HG03439 (cell line): ENCODE measurements at regions not wholly inside any gene's neighbourhood (a gene's known extent, or its start where the extent isn't known, plus 50 kb on each side); places are given as distances from the start of the nearest gene placed in this dataset.

Source experiments
- ATAC-seq: cut with Tn5 transposase; IDR thresholded peaks from one replicate; pipeline ENCODE4 v1.9.1; 2021; ENCODE audit warnings: mild to moderate bottlenecking, moderate library complexity; ENCODE audit not compliant: unreplicated experiment

GRCh38 chr4:126935801-126936200, 697.0 kb upstream of the INTU start:
- ATAC-seq = no peak

GRCh38 chr4:126937342-126937741, 695.4 kb upstream of the INTU start:
- no peak for ATAC-seq

GRCh38 chr4:126937846-126938422, 694.8 kb upstream of the INTU start:
- ATAC-seq = no peak

- ATAC-seq = no peak
Measured at GRCh38 chr4:126939401-126939800, 693.4 kb upstream of the INTU start.

GRCh38 chr4:126947536-126947935, 685.2 kb upstream of the INTU start:
- ATAC-seq = no peak

GRCh38 chr4:126954537-126955291, 678.0 kb upstream of the INTU start:
- no peak for ATAC-seq

- no peak for ATAC-seq
Measured at GRCh38 chr4:126955292-126956183, 677.2 kb upstream of the INTU start.

- ATAC-seq = no peak
Measured at GRCh38 chr4:126956184-126956897, 676.4 kb upstream of the INTU start.

- ATAC-seq = no peak
Measured at GRCh38 chr4:126957556-126957955, 675.2 kb upstream of the INTU start.

- ATAC-seq = no peak
Measured at GRCh38 chr4:126957987-126958386, 674.8 kb upstream of the INTU start.

GRCh38 chr4:126958482-126958881, 674.3 kb upstream of the INTU start:
- ATAC-seq = no peak

- ATAC-seq = no peak
Measured at GRCh38 chr4:126959056-126959745, 673.6 kb upstream of the INTU start.

- ATAC-seq = no peak
Measured at GRCh38 chr4:126960760-126961159, 672.0 kb upstream of the INTU start.

- ATAC-seq = no peak
Measured at GRCh38 chr4:126961661-126962060, 671.1 kb upstream of the INTU start.

GRCh38 chr4:126965877-126966276, 666.9 kb upstream of the INTU start:
- ATAC-seq = no peak

- no peak for ATAC-seq
Measured at GRCh38 chr4:126969360-126970235, 663.2 kb upstream of the INTU start.

GRCh38 chr4:126973201-126973600, 659.6 kb upstream of the INTU start:
- ATAC-seq = no peak

- no peak for ATAC-seq
Measured at GRCh38 chr4:126976850-126977632, 655.7 kb upstream of the INTU start.

GRCh38 chr4:126986005-126986404, 646.8 kb upstream of the INTU start:
- no peak for ATAC-seq
